ENCODE measurements at regions not wholly inside any gene's neighbourhood (a gene's known extent, or its start where the extent isn't known, plus 50 kb on each side); places are given as distances from the start of the nearest gene placed in this dataset.
"Not testable (repeated sequence)": the region's sequence is repeated elsewhere in the genome, so short reads cannot be mapped to it uniquely, and the experiment has no call there.

DNA sequence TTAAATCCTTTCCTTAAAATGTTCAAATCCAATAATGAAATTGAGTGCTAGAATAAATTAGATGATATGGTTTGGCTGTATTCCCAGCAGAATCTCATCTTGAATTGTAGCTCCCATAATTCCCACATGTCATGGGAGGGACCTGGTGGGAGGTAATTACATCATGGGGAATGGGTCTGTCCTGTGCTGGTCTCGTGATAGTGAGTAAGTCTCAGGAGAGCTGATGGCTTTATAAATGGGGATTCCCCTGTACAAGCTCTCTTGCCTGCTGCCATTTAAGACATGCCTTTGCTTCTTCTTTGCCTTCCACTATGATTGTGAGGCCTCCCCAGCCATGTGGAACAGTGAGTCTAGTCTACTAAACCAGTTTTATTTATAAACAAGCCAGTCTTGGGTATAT, 508.5 kb downstream of the ETNK1 start:
- H3K4me2 ChIP-seq (ENCODE audit: insufficient read depth, low read length), result no peak overlapping the region
- H3K27ac ChIP-seq (ENCODE audit: low read depth, low read length), result no peak overlapping the region
- no peak overlapping the region for H3K4me3 ChIP-seq (ENCODE audit: insufficient read depth, low read length)
- TF ChIP-seq, protein P1, sequence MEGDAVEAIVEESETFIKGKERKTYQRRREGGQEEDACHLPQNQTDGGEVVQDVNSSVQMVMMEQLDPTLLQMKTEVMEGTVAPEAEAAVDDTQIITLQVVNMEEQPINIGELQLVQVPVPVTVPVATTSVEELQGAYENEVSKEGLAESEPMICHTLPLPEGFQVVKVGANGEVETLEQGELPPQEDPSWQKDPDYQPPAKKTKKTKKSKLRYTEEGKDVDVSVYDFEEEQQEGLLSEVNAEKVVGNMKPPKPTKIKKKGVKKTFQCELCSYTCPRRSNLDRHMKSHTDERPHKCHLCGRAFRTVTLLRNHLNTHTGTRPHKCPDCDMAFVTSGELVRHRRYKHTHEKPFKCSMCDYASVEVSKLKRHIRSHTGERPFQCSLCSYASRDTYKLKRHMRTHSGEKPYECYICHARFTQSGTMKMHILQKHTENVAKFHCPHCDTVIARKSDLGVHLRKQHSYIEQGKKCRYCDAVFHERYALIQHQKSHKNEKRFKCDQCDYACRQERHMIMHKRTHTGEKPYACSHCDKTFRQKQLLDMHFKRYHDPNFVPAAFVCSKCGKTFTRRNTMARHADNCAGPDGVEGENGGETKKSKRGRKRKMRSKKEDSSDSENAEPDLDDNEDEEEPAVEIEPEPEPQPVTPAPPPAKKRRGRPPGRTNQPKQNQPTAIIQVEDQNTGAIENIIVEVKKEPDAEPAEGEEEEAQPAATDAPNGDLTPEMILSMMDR (IDR thresholded peaks at IDR 0.05; ENCODE audit: extremely low read depth, low read depth, low read length), result no peak
- no peaks in the 10 kb centered on the region for H3K9me3 ChIP-seq (ENCODE audit: low read depth, low read length)
- no peak overlapping the region for H2AFZ ChIP-seq (ENCODE audit: low read length)
- no peaks in the 10 kb centered on the region for H3K4me1 ChIP-seq (ENCODE audit: insufficient read depth, low read length)
- no peaks in the 10 kb centered on the region for H3K36me3 ChIP-seq (ENCODE audit: insufficient read depth, low read length)
- no peak for DNase-seq (ENCODE audit: insufficient read length, low spot score, missing footprints)
- no peaks in the 10 kb centered on the region for H3K27me3 ChIP-seq (ENCODE audit: insufficient read depth, low read length)
- no peaks in the 10 kb centered on the region for H3K79me2 ChIP-seq (ENCODE audit: insufficient read depth, low read length)
- no peaks in the 10 kb centered on the region for H4K20me1 ChIP-seq (ENCODE audit: insufficient read depth, low read length)

DNA sequence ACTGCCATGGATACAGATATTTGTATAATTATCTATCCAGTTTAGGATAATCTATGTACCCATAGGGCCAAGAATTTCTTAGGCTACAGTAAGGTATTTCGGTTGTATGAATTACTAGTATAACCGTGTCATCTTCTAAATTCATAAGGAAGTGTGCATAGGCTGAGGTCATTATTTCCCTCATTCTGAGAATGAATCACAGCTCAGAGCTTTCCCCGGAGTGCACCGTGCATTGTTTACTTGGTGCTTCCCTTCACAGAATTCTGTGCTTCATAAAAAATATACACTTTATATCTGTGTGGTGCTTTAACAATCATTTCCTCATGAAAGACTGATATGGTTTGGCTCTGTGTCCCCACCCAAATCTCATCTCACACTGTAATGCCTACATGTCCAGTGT, 514.1 kb downstream of the ETNK1 start:
- H3K27me3 ChIP-seq (ENCODE audit: insufficient read depth, low read length), result no peaks in the 10 kb centered on the region
- no peak overlapping the region for H3K27ac ChIP-seq (ENCODE audit: low read depth, low read length)
- H3K9me3 ChIP-seq (ENCODE audit: low read depth, low read length), result no peaks in the 10 kb centered on the region
- TF ChIP-seq, protein P1 (IDR thresholded peaks at IDR 0.05; ENCODE audit: extremely low read depth, low read depth, low read length), result no peak
- H3K36me3 ChIP-seq (ENCODE audit: insufficient read depth, low read length), result no peaks in the 10 kb centered on the region
- no peak overlapping the region for H3K4me2 ChIP-seq (ENCODE audit: insufficient read depth, low read length)
- H3K4me1 ChIP-seq (ENCODE audit: insufficient read depth, low read length), result no peaks in the 10 kb centered on the region
- no peak for DNase-seq (ENCODE audit: insufficient read length, low spot score, missing footprints)
- H3K4me3 ChIP-seq (ENCODE audit: insufficient read depth, low read length), result no peak overlapping the region
- H2AFZ ChIP-seq (ENCODE audit: low read length), result no peak overlapping the region
- H4K20me1 ChIP-seq (ENCODE audit: insufficient read depth, low read length), result no peaks in the 10 kb centered on the region
- no peaks in the 10 kb centered on the region for H3K79me2 ChIP-seq (ENCODE audit: insufficient read depth, low read length)

DNA sequence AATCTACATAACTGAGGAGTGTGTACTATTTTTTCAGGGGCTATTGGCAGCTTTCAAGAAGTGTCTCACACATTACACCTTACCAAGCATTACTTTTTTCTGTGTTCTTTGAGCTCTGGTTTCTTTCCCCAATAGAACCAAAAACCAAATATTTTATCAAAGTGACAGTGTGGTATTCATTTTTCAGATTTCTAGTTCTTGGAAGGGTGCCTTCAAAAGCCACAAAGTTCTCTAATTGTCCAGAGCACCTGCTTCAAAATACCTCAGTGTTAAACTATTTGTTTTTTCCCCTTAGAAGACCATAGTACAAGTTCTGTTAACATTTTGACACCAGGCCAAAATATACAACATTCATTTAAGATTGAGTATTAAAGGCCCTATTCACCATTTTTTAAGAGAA, 515.7 kb downstream of the ETNK1 start:
- Histone ChIP-seq H3K27me3 (ENCODE audit: insufficient read depth, low read length) (no peaks in the 10 kb centered on the region), H3K27ac (ENCODE audit: low read depth, low read length) (no peak overlapping the region), H3K9me3 (ENCODE audit: low read depth, low read length) (no peaks in the 10 kb centered on the region), H3K79me2 (ENCODE audit: insufficient read depth, low read length) (no peaks in the 10 kb centered on the region), H2AFZ (ENCODE audit: low read length) (no peak overlapping the region), H3K4me1 (ENCODE audit: insufficient read depth, low read length) (no peaks in the 10 kb centered on the region), H3K36me3 (ENCODE audit: insufficient read depth, low read length) (no peaks in the 10 kb centered on the region), H3K4me2 (ENCODE audit: insufficient read depth, low read length) (no peak overlapping the region), H3K4me3 (ENCODE audit: insufficient read depth, low read length) (no peak overlapping the region), H4K20me1 (ENCODE audit: insufficient read depth, low read length) (no peaks in the 10 kb centered on the region)
- TF ChIP-seq, protein P1 (IDR thresholded peaks at IDR 0.05; ENCODE audit: extremely low read depth, low read depth, low read length), result no peak
- DNase-seq (ENCODE audit: insufficient read length, low spot score, missing footprints), result no peak

DNA sequence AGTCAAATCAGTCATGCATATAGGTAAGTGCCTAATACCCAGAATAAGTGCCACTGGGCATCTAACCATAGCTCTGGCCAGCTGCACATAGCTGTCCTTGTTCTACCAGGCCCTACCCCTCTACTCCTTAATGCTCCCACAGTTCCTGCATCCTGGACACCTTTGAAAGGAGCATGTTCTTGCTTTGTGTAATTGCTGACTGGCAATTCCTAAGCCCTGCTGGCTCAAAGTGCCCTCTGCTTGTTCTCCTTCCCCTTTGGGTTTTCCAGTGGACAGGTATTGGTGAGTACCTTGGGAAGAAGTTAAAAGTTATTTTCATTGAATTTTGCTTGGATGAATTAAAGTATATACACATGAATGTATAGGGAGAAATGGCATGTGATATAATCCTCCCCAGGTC, 516.4 kb downstream of the ETNK1 start:
- Histone ChIP-seq H3K4me1 (ENCODE audit: insufficient read depth, low read length) (no peaks in the 10 kb centered on the region), H3K4me2 (ENCODE audit: insufficient read depth, low read length) (no peak overlapping the region), H3K79me2 (ENCODE audit: insufficient read depth, low read length) (no peaks in the 10 kb centered on the region), H3K36me3 (ENCODE audit: insufficient read depth, low read length) (no peaks in the 10 kb centered on the region), H3K4me3 (ENCODE audit: insufficient read depth, low read length) (no peak overlapping the region), H3K27me3 (ENCODE audit: insufficient read depth, low read length) (no peaks in the 10 kb centered on the region), H2AFZ (ENCODE audit: low read length) (no peak overlapping the region), H3K27ac (ENCODE audit: low read depth, low read length) (no peak overlapping the region), H3K9me3 (ENCODE audit: low read depth, low read length) (no peaks in the 10 kb centered on the region), H4K20me1 (ENCODE audit: insufficient read depth, low read length) (no peaks in the 10 kb centered on the region)
- DNase-seq (ENCODE audit: insufficient read length, low spot score, missing footprints), result no peak
- TF ChIP-seq, protein P1 (IDR thresholded peaks at IDR 0.05; ENCODE audit: extremely low read depth, low read depth, low read length), result no peak

DNA sequence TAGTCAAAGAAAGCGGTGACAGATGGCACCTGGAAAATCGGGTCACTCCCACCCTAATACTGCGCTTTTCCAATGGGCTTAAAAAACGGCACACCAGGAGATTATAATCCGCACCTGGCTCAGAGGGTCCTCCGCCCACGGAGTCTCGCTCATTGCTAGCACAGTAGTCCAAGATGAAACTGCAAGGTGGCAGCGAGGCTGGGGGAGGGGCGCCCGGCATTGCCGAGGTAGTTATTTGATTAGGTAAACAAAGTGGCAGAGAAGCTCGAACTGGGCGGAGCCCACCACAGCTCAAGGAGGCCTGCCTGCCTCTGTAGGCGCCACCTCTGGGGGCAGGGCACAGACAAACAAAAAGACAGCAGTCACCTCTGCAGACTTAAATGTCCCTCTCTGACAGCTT, 521.1 kb downstream of the ETNK1 start:
- H3K4me2 ChIP-seq (ENCODE audit: insufficient read depth, low read length), result not testable (repeated sequence)

More for the DNA sequence above, 521.1 kb downstream of the ETNK1 start:
- H4K20me1 ChIP-seq (ENCODE audit: insufficient read depth, low read length); DNase-seq (ENCODE audit: insufficient read length, low spot score, missing footprints); H3K4me1 ChIP-seq (ENCODE audit: insufficient read depth, low read length); H3K4me3 ChIP-seq (ENCODE audit: insufficient read depth, low read length); H3K27ac ChIP-seq (ENCODE audit: low read depth, low read length); H3K79me2 ChIP-seq (ENCODE audit: insufficient read depth, low read length); H2AFZ ChIP-seq (ENCODE audit: low read length); H3K9me3 ChIP-seq (ENCODE audit: low read depth, low read length); H3K36me3 ChIP-seq (ENCODE audit: insufficient read depth, low read length); H3K27me3 ChIP-seq (ENCODE audit: insufficient read depth, low read length): not testable (repeated sequence)

Measured in osteoblast (primary cell).